ENCODE measurements at regions not wholly inside any gene's neighbourhood (a gene's known extent, or its start where the extent isn't known, plus 50 kb on each side); places are given as distances from the start of the nearest gene placed in this dataset.

DNA sequence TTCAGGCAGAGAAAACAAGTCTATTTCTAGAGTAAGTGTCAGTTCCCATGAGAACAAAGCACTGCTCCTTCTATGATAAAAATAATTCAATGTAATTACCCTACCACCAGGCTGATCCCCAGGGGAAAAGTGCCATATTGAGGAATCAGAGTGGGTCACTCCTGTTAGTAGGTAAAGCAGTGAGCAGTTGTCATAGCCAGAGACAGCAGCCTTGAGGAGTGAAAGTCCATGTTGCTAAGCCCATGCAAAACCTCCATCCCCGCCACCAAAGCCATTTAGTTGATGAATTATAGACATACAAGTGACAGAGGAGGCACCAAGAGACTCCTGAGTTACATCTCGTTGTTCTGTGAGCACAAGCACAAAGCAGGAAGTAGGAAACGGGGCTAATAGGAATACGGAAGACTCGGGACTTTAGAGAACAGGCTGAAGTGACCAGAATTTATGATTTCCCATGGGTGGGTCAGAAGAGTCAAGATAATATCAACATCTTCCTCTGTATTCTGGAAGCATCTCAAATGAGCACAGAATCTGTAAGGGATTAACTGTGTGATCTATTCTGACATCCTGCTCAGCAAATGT, 197.9 kb downstream of the MAFB start:
- TF ChIP-seq POLR2A (IDR thresholded peaks at IDR 0.05) = no peak
- TF ChIP-seq, protein P1, sequence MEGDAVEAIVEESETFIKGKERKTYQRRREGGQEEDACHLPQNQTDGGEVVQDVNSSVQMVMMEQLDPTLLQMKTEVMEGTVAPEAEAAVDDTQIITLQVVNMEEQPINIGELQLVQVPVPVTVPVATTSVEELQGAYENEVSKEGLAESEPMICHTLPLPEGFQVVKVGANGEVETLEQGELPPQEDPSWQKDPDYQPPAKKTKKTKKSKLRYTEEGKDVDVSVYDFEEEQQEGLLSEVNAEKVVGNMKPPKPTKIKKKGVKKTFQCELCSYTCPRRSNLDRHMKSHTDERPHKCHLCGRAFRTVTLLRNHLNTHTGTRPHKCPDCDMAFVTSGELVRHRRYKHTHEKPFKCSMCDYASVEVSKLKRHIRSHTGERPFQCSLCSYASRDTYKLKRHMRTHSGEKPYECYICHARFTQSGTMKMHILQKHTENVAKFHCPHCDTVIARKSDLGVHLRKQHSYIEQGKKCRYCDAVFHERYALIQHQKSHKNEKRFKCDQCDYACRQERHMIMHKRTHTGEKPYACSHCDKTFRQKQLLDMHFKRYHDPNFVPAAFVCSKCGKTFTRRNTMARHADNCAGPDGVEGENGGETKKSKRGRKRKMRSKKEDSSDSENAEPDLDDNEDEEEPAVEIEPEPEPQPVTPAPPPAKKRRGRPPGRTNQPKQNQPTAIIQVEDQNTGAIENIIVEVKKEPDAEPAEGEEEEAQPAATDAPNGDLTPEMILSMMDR (IDR thresholded peaks at IDR 0.05) = no peak
- TF ChIP-seq EP300 (IDR thresholded peaks at IDR 0.05) = no peak

All from ovary (tissue), 3 donors.